Stimulated activated CD4-positive, alpha-beta T cell treated with anti-CD3 and anti-CD28 coated beads, Interleukin-1b, Interleukin-23, amount 100 ng/mL, for 4 hours (primary cell): ENCODE measurements at regions not wholly inside any gene's neighbourhood (a gene's known extent, or its start where the extent isn't known, plus 50 kb on each side); places are given as distances from the start of the nearest gene placed in this dataset.

Source experiments
- DNase-seq, 2 donors: peaks; one replicate each; pipeline ENCODE4 v3.0.0-alpha.2; 2020; ENCODE audit warnings: low read depth in 2 of 2

DNA sequence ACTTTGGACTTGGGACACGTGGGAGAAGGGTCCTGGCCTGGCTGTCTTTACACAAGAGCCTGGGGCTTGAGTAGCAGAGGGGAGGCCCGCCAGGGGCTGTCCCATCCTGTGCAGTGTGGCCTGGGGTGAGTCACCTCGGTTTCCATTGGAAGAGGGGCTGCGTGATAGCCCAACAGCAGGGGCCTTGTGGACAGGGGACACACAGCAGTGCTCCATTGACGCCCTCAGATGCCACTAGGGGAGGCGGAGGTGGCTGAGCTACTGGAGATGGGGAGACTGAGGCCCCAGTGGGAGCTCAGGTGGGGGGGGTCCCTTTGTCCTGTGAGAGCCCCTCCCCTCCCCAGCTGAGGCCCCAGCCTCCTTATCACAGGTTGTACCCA is 50.0 kb upstream of the RNU6ATAC start:
- DNase-seq, result no peak

DNA sequence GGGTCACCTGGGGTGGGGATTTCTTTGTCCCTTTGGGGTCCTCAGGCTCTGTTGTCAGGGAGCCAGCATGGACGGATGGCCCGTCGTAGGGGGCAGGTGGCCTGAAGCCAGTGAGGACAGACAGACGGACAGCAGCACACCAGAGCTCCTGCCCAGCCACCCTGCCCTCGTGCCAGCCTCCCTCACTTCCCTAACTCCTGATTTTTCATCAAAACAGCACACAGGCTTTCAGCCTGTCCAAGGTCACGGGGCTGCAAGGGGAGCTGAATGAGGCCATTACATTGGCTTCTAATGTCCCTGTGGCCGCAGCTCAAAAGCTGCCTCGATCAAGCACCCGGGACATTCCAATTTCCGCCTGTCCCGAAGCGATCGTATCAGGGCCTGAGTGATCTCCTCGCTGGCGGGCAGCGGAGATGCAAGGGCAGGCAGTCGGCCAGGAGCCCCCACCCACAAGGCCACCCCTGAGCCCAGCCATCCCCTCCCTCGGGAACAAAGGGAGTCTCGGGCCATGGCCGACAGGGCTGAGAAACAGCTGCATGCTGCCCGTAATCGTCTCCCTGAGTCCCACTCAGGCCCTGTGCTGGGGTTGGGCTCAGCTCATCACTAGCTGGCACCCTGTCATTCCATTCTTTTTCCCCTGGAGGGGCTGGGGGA is 50.5 kb upstream of the RNU6ATAC start:
- no peak for DNase-seq

DNA sequence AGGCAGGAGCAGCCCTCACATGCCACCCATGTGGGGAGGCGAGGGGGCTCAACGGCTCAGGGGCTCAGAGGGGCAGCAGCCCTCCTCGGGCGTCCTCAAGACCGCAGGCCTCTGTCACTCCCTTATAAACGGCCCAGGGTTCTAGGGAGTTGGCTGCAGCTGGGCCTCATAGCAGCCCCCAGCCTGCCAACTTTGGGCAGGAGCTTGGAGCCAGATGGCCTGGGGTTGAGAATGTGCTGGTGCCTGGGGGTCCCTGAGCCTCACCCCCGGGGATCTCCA is 51.0 kb upstream of the RNU6ATAC start:
- no peak for DNase-seq

DNA sequence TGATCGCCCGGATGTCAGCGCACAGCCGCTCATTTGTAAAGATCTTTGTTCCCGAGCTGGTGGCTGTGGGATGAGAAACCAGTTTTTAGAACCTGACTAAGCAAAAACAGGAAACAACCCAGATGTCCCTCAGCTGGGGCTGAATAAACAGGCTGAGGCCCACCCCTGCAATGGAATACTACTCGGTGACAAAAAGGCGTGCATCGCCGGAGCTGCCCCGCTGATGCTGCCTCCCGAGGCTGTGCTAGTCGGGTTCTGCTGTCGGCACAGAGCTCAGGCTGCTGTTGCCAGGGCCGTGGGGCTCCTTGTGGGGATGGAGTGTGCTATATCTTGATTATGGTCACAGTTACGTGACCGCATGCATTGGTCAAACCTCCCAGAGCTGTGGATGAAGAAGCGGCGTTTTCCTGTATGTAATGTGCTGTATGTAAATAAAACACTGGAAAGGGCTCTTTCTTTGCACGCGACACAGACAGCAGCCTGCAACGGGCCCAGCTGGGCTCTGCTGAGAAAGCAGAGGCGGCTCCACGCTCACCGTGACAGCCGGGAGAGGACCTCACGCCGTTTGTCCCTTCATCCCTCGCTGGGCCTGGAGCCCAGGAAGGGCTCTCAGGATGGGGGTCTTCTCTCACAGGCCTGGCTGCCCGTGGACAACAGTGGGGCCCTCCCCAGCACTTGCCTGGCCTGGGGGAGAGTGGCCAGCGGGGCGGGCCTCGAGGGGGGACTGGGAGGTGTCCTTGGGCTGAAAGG is 51.5 kb upstream of the RNU6ATAC start:
- DNase-seq, result no peak

DNA sequence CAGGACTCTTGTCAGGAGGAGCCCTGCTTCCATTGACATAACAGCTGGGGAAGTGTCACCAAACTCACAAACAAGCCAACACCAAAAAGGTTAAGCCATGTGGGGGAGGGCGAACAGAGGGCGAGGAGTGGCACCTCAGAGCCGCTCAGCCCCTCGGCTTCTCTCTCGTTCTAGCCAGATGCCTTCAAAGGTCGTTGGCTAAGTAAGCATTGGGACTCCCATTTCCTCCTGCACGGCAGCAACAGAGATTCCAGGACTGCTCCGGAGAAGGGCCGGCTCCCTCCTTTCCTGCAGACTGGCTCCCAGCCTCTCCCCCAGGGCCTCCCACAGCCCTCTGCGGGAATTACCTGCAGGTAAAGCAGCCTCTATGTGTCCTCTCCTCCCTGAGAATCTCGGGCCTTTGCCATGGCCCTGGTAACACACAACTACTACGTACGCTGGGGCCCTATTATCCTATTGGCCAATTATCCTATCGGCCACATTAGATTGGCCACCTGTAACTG is 52.1 kb upstream of the RNU6ATAC start:
- DNase-seq, result no peak

- DNase-seq, result no peak
Measured at GRCh38 chr9:134216961-134217360, 52.6 kb upstream of the RNU6ATAC start.

DNA sequence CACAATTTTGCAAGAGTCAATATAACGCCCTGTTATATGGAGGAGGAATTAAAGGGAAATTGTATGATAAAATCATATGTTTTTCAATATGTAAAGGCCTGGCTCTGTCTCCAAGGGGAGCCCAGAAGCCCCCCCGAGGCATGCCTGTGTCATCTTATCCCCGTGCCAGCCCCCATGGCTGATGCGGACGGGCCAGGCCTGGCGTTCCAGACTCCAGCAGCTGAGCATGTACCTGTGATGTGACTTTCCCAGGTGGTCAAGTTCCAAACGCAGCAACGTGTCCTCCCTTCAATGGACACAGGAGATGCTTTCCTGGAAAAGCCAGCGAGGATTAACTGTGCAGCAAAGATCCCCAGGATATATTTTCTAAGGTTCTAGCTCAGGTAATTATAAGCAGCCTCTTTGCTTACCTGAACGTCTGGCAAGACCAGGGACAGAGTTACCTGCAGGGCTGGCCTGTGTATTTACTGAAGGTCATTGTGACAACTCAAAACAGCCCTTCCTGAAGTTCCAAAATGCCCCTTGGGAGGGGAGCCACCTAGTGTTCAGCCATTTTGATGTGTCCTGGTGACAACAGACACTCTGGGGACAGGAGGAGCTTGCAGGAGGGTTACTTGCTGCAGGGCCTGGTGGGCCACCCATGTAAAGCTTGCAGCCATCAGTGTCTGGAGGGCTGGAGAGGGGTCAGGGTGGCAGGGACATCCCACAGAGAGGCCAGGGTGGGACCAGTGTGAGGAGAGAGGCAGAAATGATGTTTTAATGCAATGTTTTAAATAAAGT is 53.3 kb upstream of the RNU6ATAC start:
- no peak for DNase-seq

DNA sequence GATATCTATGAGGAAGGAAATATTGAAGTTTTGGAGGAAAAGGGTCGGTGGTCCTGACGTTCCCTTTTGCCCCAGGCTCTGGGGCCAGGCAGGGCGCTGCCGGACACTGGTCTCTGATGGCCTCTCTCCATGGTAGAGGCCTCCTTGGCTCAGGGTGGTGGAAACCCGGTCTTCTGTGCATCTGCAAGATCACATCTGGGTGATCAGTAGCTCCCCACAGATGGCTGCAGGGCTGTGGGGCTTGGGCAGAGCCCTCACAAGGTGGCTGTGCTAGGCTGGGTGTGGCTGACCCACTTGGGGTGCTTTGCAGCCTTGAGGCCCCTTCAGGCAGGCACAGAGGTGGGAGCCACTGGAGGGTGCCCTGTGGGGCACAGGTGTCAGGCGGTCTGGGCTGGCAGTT is 53.9 kb upstream of the RNU6ATAC start:
- no peak for DNase-seq

DNA sequence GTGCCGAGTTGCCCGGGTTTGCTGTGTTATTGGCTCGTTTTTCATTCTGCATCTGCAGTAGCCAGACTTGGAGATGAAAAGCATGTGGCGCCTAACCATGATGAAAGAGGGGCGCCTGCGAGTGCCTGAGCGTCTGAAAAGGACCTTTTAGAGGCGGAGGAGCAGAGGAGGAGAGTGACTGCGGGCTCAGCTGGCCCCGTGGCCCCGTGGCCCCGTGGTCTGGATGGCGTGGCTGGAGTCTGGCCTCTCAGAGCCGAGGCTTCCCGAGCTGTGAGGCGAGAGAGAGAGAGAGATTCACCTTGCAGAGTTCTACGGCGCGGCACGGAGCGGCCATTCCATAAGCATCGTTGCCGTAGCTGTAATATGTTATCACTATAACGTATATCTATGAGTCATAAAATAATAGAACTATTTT is 55.3 kb upstream of the RNU6ATAC start:
- no peak for DNase-seq

- DNase-seq, result no peak
Measured at GRCh38 chr9:134220311-134220710, 55.9 kb upstream of the RNU6ATAC start.

DNA sequence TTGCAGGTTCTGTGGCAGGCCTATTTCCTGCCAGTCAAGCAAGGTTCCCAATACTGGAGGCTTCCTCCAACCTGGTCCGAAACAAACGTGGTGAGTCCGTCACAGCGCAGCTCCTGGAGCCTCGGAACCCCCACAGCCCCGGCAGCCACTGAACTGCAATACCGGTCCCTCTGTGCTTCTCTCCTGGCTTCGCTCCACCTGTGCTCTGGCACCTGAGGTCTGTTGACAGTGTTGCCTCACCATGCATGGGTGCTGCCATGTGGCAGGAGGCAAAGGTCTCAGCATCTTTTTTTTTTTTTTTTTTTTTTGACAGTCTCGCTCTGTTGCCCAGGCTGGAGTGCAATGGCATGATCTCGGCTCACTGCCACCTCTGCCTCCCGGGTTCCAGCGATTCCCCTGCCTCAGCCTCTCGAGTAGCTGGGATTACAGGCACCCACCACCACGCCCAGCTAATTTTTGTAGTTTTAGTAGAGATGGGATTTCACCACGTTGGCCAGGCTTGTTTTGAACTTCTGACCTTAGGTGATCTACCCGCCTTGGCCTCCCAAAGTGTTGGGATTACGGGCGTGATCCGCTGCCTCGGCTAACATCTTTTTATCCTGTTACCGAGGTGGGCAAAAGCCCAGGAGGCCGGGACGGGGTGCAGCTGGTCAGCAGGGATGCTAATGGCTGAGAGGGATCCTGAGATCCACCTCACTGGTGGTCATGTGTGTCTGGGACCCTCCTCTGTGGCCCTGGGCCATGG is 57.1 kb upstream of the RNU6ATAC start:
- DNase-seq, result no peak

- no peak for DNase-seq
Measured at GRCh38 chr9:134222018-134222573, 57.7 kb upstream of the RNU6ATAC start.

GRCh38 chr9:134223091-134223490 is 58.7 kb upstream of the RNU6ATAC start:
- no peak for DNase-seq

- no peak for DNase-seq
Measured at GRCh38 chr9:134223591-134224122, 59.3 kb upstream of the RNU6ATAC start.

DNA sequence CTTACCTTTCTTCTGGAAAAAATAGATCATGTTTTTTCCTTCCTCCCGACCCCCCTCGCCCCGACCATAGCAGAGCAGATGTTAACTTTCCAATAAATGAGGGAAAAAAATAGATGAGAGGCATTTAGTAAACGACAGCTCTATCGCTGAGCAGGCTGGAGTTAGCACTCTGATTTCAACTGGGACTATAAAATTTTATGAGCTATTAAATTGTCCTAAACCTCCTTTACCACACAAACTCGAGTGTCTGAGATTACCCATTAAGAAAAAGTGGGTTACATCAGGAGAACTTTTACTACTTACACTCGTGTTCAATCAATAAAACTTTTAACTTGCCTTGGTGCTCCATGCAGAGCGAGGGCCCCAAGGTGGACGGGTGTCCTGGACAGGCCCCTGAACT is 59.8 kb upstream of the RNU6ATAC start:
- no peak for DNase-seq

GRCh38 chr9:134224567-134225093 is 60.3 kb upstream of the RNU6ATAC start:
- DNase-seq, result no peak

DNA sequence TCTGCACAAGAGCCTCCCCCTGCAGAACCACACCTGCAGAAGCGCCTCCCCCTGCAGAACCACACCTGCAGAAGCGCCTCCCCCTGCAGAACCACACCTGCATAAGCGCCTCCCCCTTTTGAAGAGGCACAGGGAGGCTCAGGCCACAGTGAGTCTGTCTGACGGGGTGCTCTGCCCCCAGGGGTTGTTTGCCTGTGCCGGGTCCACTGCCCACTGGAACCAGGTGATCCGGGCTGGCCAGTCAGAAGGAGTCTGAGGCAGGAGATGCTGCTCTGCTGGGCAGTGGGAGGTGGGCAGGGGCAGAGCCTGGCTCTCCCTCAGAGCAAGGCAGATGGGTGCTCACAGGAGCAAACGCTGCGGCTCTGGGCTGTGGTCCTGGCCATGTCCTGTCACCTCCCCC is 60.8 kb upstream of the RNU6ATAC start:
- no peak for DNase-seq

GRCh38 chr9:134225816-134226215 is 61.5 kb upstream of the RNU6ATAC start:
- DNase-seq, result no peak

- DNase-seq, result no peak
Measured at GRCh38 chr9:134226221-134226930, 62.0 kb upstream of the RNU6ATAC start.
